ENCODE measurements at regions not wholly inside any gene's neighbourhood (a gene's known extent, or its start where the extent isn't known, plus 50 kb on each side); places are given as distances from the start of the nearest gene placed in this dataset.
"Not testable (repeated sequence)": the region's sequence is repeated elsewhere in the genome, so short reads cannot be mapped to it uniquely, and the experiment has no call there.

- DNase-seq (ENCODE audit: low spot score) = no peak
Measured at GRCh38 chr20:22529150-22530019, 55.0 kb downstream of the FOXA2 start.

DNA sequence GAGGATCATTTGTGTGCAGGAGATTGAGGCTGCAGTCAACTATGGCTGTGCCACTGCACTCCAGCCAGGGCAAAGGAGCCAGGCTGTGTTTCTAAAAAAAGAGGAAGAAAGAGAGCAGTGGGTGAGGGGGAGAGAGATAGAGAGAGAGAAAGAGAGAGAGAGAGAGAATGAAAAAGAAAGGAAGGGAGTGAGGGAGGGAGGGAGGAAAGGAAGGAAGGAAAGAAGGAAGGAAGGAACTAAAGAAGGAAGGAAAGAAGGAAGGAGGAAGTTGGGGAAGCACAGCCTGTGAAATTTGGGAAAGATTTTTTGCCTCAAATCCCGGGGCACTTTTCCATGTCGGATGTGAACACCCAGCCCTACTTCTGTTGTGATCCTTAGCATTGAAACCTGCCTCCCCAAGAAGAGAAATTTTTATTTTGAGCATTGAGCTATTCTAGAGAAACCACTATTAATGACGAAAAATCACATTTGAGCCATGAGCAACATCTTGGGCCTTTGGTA, 57.8 kb downstream of the FOXA2 start:
- no peak for DNase-seq (ENCODE audit: low spot score)

- no peak for DNase-seq (ENCODE audit: low spot score)
Measured at GRCh38 chr20:22525821-22526220, 58.6 kb downstream of the FOXA2 start.

DNA sequence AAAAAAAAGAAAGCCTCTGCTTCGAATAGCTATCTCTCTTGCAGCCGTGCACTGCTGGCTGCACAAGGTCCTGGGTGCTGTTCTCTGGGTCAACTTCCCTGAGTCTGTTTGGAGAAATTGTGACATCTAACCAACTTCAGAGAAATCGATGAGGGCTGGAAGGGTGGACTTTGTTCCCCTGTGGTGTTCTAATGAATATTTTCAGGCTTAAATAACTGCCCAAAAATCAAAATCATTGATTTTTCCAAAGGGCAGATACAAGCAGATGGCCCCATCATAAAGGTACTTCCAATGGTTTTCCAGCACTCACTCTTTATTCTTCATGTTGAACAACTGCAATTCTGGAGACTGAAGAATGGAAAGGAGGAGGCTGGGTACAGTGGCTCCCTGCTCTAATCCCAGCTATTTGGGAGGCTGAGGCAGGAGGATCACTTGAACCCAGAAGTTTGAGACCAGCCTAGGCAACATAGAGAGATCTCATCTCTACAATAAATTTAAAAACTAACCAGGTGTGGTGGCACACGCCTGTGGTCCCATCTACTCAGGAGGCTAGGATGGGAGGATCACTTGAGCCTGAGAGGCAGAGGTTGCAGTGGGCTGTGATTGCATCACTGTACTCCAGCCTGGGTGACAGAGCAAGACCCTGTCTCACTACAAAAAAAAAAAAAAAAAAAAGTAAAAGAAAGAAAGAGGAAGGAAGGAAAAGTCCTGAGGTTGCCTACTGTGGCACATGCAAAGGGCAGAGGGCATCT, 59.1 kb downstream of the FOXA2 start:
- DNase-seq (ENCODE audit: low spot score) = no peak

DNA sequence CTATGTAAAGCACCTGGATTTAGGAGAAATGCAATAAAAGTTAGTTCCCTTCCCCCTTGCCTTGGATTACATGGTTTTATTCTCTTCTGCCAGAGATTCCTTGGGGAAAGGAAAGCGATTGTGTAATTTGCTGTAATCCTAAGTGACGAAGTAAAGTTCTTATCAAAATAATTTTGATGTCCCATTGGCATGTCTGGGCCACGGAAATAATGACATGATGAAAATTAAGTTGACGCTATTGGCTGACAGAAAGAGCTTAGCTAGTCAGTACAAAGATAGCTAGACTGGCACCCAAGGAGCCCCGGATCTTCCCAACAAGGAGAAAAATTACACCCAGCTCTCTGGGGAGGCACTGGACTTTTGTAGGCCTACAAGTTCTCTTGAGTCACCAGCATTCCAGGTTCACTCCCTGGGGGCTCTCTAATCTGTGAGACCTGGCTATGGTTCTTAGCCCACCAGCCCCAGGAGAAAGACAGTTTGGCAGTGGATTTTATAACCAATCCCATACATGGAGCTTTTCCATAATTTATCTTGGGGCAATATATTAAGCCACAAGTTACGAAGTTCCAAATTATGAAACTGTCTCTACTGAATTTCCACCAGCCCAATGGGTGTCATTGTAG, 59.9 kb downstream of the FOXA2 start:
- no peak for DNase-seq (ENCODE audit: low spot score)

DNA sequence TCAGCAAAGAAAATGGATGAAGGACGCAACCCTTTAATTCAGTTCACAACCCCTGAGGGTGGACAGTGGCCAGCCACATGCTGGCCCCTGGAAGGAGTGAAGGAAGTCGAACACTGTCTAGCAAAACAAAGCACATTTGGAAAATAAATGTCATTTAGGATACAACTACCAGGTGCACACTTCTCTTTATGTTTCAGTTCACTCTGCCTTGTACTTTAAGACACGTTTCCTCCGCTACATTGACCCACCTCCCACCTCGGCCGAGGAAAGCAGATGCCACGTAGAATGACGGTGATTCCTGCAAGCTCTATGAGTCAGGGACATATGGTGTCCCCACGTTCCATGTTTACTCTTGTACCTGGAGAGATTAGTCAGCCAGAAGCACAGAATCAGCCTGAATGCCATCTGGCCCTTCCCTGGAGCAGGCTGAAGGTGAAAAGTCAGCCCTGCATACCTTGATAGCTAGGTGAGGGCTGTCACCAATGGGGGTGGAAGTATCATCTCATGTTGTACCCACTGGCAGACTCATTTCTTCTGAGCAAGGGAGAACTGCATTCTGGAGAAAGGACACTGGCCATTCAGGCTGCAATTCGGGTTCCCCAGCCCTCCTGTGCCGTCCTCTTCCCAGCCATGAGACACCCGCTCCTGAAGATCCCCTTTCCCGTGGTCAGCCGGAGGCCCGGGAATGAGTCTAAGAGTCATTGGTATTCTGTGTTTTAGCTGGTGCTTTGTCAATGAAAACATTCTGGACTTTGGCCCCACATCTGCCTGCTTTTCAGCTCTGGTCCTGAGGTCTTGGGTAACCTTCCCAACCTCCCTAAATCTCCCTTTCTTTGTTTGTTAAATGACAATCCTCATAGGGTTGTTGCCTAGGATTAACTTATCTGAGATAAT, 60.6 kb downstream of the FOXA2 start:
- DNase-seq (ENCODE audit: low spot score) = no peak

GRCh38 chr20:22523128-22523498, 61.3 kb downstream of the FOXA2 start:
- DNase-seq (ENCODE audit: low spot score) = no peak

- DNase-seq (ENCODE audit: low spot score) = no peak
Measured at GRCh38 chr20:22522701-22523100, 61.7 kb downstream of the FOXA2 start.

DNA sequence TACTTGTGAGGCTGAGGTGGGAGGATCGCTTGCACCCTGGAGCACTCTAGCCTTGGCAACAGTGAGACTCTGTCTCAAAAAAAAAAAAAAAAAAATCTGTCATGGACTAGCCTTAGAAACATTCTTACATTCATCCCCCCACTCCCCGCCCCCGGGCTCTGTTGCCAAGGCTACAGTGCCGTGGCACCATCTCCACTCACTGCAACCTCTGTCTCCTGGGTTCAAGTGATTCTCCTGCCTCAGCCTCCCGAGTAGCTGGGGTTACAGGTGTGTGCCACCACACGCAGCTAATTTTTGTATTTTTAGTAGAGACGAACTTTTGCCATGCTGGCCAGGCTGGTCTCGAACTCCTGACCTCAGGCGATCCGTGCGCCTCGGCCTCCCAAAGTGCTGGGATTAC, 62.4 kb downstream of the FOXA2 start:
- DNase-seq (ENCODE audit: low spot score) = not testable (repeated sequence)

DNA sequence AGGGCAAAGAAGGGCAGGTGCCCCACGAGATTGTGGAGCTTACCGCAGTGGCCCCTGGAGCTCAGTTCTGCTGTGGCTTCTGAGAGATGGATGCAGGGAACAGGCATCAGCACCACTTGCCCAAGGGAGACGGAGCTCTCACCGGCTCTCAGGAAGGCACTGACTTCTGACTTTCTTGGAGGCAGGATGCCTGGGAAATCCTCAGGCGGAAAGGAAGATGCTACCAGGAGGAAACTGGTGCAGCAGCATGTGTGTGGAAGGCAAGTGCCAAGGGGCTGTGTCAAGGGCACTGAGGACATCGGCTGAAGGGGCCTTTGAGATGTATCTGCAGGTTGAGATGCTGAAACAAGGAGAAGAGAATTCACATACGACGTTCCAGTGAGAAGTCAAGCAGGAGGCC, 64.0 kb downstream of the FOXA2 start:
- DNase-seq (ENCODE audit: low spot score) = no peak

DNA sequence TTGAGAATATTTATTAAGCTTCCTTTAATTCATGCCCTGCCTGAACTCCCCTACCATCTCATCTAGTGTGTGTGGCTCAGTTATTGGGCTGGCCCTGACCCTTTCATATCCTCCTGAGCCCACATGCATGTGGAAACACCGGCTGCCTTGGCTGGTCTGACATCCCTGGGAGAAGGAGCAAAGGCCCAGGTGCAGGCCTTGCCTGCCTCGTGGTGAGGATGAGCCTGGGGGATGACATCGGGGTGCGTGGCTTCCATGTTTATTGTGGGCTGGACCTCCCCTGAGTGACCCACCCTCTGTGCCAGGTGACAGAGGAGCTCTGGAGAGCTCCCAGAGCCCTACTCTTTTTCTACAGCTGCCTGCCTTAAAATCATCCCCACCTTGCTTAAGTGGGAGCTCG, 69.1 kb downstream of the FOXA2 start:
- DNase-seq (ENCODE audit: low spot score) = no peak

- no peak for DNase-seq (ENCODE audit: low spot score)
Measured at GRCh38 chr20:22513574-22513973, 70.8 kb downstream of the FOXA2 start.

GRCh38 chr20:22512911-22513489, 71.4 kb downstream of the FOXA2 start:
- DNase-seq (ENCODE audit: low spot score) = no peak

GRCh38 chr20:22511943-22512910, 72.1 kb downstream of the FOXA2 start:
- DNase-seq (ENCODE audit: low spot score) = no peak

DNA sequence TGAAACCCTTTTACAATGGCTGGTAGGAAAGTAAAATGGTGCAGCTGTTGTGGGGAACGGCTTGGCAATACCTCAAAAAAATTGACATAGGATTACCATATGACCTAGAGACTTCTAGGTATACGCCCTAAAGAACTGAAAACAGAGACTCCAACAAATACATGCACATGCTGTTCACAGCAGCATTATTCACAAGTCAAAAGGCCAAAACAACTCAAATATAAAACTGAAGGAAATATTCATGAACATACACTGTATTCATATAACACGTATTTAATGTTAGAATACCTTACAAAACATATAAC, 74.6 kb downstream of the FOXA2 start:
- DNase-seq (ENCODE audit: low spot score) = no peak

DNA sequence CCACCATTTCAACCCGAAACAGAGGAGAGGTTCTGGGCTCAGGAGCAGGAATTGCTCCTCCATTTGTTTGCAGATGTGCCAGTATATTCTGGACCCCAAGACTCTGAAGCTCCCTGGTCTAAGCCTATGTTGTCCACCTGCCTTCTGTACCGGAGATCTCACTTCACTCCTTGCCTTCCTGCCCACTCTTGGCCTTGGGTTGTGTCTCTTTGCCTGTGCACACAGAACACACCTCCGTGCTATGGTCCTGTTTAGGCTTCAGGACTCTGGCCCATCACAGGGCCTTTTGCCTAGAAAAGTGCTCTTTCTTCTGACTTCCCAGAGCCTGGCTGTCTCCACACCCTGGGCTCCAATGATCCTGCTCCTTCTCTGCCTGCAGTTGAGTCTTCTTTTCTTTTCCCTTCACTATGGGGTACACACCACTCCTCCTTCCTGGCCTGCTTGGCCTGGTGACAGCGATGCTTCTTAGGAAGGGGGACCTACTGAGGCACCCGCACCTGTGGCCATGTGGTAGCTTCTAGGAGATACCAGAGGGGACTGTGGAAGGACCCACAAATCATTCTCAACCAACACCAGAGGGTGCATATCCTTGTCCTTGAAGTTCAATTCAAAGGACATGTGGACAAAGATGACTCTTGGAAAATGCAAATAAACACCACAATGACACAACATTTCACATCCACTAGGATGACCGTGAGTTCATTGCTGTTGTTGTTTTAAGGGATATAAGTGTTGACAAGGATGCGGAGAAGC, 75.1 kb downstream of the FOXA2 start:
- no peak for DNase-seq (ENCODE audit: low spot score)

DNA sequence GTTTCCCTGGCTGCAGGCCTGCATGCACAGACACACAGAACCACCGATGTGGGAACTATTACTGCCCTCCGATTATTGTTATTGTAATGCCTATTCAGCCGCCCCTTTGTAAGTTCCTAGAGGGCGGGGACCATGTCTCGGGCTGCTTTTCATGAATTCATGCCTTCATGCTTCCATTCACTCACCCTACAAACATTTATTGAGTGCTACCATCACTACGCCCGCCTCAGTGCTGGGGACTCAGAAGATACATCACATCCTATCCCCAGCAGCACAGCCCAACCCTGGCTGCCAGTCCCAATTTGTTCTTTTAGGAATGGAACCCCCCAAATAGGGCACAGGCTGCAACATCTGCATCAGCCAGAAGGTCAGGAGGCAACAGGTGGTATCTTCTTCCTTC, 75.9 kb downstream of the FOXA2 start:
- no peak for DNase-seq (ENCODE audit: low spot score)

DNA sequence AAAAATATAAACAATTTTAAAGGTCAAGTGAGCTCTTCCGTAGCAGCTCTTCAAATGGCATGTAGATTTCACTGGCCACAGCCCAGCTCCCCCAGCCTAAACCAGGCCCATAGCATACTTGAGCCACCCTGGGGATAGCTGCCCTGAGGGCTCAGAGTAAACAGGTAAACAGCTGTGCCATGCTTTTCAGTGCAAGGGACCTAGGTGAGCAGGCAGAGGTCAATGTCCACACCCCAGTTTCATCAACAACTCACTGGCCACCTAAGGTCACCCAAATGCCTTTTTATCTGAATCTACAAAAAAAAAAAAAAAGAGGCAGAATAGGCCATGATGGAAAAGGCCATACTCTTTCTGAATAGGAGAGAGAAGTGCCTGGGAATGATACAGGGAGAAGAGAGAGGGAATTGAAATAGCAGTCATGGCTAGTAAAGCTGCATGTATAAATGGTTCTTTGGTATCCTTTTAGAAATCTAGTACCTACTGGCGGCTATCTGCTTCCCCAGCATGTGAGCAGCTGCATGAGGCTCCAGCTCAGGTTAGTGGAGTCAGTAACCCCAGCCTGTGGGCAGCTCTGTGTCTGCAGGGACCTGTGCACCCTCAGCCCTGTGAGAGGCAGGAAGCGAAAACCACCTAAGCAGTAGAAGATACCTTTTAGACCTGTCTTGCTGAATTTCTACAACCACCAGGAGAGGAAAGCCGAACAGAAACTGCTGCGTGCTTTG, 77.0 kb downstream of the FOXA2 start:
- DNase-seq (ENCODE audit: low spot score) = no peak

DNA sequence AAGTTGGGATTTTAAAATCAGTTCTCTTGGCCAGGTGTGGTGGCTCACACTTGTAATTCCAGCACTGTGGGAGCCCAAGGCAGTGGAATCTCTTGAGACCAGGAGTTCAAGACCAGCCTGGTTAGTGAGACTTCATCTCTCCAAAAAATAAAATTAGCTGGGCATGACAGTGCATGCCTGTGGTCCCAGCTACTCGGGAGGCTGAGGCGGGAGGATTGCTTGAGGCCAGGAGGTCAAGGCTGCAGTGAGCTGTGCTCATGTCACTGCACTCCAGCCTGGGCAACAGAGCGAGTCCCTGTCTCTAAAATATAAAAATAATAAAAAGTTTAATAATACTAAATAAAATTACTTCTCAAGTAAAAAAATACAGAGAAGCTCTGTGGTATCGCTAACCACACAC, 77.5 kb downstream of the FOXA2 start:
- no peak for DNase-seq (ENCODE audit: low spot score)
